Activated CD8-positive, alpha-beta memory T cell treated with anti-CD3 and anti-CD28 coated beads for 4 hours (primary cell): ENCODE measurements at regions not wholly inside any gene's neighbourhood (a gene's known extent, or its start where the extent isn't known, plus 50 kb on each side); places are given as distances from the start of the nearest gene placed in this dataset.

Source experiments
- DNase-seq, 2 donors: peaks; one replicate each; pipeline ENCODE4 v3.0.0-alpha.2; 2020; ENCODE audit warnings: low read depth in 2 of 2

DNA sequence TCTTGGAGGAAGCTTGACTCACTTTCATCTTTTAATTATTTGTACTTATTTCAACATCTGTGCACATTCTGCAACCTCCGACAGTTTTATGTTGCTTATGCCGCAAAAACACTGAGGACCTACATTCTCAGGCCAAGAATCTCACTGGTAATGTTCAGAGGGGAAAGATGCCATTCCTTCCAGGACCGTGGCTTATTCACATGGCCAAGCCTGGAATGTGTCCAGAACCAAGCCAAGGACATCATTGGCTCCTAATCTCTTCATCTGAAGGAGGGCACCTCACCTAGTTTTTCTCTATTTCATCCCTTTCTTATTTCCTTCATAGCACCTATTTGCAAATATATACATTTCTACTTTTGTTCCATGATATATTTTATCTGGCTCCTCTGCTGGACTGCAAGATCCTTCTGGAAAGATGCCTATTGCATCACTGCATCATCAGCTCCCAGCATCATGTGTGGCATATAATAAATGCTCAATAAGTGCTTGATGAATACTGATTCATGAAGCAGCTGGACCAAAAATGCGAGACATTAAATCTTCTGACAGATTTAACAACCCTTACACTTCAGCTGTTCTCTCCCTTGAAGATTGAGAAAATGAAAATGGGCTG, 377.1 kb downstream of the TNS1 start:
- no peak for DNase-seq

DNA sequence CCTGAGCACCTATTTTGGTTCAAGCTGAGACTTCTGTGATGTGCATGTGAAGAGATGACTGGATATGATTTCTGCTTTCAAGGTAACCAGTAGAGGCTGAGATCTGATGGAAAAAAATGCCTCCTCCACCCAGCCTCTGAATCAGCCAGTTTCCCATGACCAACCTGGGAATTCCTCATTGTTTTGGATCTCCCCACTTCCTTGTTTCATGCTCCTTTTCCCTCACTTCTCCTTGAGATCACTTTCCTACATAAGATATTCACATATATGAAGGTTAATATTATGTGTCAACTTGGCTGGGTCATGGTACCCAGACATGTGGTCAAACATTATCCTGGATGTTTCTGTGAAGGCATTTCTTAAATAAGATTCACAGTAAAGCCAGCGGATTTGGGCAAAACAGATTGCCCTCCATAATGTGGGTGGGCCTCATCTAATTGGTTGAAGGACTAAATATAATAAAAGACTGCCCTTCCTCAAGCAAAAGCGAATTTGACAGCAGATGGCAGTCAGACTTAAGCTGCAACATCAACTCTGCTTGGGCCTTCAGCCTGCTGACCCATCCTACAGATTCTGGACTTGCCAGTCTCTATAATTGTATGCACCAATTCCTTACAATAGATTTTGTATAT, 379.4 kb downstream of the TNS1 start:
- DNase-seq, result no peak

GRCh38 chr2:217622205-217623060, 380.4 kb downstream of the TNS1 start:
- DNase-seq, result no peak

DNA sequence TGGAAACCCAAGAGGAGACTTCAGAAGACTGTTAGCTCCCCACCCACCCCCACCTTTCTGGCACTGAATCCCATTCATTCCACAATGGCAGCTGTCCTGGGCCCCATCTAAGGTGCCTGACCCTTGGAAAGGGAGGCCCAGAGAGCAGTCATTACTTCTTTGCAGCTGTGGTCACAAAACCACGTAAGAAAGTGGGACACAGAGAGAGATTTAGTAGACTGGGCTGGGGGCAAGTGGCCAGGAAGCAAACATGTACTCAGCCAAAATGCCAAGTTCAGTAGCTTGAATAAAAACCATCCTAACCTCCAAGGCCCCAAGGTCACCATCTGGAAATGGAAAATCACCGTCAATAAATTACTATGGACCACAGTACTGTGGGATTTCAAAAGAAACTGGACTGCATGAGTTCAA, 381.4 kb downstream of the TNS1 start:
- no peak for DNase-seq

- DNase-seq, result no peak
Measured at GRCh38 chr2:217618744-217619143, 384.1 kb downstream of the TNS1 start.

DNA sequence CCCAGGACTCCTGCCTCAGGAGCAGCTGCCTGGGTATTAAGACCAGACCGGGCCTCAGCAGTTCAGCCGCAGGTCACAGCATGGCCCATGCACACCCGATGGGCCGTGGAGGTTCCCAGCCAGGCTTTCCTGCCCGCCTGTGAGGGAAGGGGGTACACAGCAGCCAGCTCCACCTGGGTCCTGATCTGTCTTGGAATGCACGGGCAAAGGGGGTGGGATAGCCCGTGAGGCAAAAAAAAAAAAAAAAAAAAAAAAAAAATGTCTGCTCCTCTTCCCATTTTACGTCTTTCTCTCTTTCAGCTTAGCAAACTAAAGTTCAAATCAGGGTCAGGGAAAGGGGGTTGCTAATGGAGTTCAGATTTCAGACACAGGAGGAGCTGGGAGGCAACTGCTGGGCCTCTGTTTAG, 385.2 kb downstream of the TNS1 start:
- no peak for DNase-seq

- DNase-seq, result no peak
Measured at GRCh38 chr2:217616936-217617335, 385.9 kb downstream of the TNS1 start.

DNA sequence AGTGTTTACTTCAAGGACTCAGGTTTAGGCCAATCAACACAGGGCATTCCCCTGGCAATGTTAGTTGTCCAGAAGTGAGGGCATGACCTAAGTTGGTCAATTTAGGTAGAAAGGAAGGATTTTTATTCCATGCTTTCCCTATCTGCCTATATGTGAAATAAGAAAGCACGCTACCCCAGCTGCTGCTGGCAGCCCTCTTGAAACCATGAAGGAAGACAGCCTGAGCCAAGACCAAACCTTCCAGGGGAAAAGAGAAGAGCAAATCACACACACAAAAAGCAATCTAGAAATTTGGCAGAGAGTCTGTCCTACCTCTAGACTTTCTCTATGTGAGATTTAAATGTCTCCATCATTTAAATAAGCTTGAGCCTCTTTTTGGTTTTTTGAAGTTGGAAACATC, 387.6 kb downstream of the TNS1 start:
- DNase-seq, result no peak

- no peak for DNase-seq
Measured at GRCh38 chr2:217614498-217614897, 388.3 kb downstream of the TNS1 start.

DNA sequence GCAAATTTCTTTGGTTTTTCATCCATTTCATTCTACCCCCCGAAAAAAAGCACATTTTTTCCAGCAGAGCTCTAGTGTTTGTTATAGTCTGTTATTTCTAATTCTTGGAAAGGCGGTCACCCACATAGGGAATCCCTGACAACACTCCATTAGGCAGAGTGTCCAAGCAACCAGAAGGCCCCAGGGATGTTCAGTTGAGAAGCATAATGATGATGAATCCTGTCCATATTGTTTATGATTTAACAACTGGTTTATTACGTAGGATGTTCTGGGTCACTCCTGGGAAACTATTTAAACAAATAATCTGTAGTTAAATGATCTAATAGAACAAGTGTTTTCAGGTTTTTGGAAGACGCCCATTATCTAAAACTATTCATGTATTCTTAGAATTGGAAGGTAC, 388.7 kb downstream of the TNS1 start:
- DNase-seq, result no peak

GRCh38 chr2:217612920-217613319, 389.9 kb downstream of the TNS1 start:
- DNase-seq, result no peak

DNA sequence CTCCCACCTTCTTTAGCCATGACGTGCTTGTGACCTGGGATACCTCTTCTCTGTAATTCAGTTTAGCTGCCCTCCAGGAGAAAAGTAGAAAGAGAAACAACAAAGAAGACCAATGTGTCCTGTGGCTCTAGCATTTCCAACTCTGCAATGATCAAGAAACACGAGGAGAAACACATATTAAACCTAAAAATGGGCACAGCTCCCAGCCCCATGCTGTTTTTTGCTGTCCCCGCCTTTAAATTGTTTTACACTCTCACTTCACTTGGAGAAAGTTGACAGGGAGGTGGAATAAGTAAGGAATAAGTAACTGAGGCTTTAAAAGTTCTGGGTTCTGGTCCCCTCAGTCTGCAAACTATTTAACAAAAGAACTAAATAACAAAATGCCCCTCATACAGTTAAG, 390.6 kb downstream of the TNS1 start:
- no peak for DNase-seq

- no peak for DNase-seq
Measured at GRCh38 chr2:217611626-217612127, 391.1 kb downstream of the TNS1 start.

DNA sequence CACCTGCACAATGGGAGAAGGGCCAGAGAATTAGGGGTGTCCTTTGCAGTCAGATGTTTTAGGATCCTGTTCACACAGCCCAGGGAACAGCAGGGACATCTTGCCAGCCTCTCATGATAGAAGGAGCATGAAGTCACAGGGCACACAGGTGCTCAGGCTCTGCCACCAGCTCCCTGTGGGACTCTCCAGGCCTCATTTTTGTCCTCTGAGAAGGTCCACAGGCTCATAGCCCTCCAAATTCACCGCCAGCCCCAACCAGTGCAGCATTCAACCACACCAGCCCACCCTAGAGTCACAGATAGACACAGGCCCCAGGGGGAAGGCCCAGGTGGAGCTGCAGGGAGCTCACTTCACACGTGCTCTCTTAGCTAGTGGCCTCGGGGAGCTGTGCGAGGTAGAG, 391.7 kb downstream of the TNS1 start:
- DNase-seq, result no peak

DNA sequence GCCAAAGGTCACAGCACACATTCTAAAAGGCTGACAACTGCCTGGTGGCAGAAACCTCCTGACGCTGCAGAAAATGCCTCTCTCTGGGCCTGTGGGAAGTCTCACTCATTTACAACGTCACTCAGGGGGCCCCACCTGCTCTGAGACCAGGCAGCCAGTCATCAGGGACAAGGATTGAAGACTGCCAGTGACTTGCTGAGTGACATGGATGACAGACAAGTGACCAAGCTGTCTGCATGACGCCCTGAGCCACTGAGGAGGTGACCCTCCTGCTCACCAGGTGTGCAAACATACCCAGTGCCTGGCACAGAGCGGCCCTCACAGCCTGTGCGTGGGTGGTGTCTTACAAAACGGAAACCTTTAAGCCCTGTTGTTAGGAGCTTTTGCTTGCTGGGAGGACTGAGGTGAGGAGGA, 392.4 kb downstream of the TNS1 start:
- DNase-seq, result peak; percentile 7 to 8

DNA sequence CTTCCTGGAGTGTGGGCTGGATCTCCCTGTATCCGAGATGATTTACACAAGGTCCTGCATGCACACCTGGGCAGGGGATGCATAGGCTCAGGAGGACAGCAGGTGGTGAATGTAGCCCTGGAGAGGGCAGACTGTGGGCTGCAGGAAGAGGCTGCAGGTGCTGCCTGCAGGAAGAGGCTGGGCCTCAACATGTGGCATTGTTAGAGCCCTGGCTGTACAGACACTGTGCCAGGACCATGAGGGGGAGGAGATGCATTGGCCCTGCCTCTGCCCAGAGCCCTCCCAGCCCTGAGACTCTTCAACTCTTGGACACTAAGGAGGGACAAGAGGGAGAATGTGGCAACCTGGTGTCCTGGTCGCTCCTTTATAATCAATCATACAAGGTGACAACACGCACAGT, 392.8 kb downstream of the TNS1 start:
- no peak for DNase-seq

GRCh38 chr2:217606296-217606695, 396.5 kb downstream of the TNS1 start:
- no peak for DNase-seq

DNA sequence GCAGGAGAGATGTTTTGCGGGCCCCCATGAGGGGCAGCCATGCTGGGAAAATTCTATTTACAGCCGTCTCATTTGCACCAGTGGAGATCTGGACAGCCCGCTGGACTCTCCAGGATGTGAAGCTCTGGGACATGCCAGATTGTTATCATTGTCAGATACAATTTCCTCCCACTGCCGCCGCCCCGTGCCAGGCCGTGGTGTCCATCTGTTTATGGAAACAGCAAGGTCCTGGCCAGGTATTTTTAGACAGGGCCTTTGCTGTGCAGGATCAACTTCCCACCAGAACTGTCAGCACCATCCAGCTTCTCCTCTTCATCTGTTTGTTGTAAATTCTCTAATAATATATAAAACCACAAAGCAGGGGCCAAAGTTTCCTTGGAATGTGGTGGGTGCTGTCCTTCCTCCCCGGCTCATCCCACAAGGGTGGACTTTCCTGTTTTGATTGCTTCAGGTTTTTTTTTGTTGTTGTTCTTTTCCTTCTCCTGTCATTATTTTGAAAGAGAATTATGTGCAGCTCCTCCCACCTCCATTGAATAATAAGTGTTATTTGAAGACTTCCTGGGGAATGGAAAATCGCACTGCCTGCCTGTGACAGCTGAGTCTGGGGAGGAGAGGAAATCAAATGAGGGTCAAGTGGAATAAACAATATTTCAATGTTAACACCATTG, 398.1 kb downstream of the TNS1 start:
- no peak for DNase-seq

DNA sequence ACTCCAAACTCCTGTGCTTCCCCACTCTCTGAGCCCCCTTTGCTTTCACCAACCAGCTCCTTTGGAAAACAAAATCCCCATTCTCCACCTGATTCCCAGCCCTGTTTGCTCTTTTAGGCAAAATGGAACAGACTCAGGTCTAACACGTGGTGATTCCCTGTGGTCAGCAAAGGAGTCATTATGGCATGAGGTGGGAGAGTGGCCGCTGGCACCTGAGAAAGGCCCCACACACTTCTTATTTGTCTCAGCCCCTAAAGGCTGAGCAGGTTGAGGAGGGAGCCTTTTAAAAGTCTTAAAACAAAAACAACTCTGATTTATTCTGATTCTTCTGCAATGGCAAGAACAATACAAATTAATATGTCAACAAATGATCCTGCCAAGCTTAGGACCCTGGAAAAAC, 401.2 kb downstream of the TNS1 start:
- DNase-seq, result no peak

DNA sequence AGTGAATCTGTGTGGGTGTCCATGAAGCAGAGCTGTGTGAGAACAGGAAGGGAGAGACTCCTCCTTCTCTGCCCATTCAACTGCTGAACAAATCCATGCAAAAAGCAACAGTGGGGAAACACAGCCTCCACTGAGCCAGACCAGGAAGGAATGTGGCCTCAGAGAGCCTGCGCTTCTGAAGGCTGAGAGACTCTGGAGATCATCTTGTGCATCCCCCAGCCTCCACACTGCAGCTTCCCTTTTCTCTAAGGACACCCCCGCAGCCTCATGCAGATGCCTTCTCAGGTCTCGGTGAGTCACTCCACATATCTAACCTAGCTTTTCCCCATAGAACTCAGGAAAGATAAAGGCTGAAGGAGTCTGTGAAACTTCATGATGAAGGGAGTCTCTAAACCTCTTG, 402.9 kb downstream of the TNS1 start:
- no peak for DNase-seq

DNA sequence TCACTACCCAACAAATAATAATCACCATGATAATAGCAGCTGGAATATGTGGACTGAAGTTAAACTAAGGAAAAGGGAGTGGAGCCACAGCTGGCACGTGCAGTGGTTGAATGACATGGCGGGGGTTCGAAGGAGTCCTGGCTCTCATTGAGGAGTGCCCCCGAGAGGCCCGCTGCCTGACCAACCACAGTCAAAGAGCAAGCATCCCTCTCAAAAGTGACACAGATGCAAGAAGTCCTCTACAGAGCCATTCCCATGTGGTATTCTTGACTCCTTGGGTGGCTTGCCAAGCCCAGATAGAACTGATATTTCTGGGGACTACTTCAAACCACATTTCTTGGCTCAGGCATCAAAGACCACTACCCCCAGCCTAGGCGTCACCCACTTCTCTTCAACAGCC, 405.1 kb downstream of the TNS1 start:
- DNase-seq, result no peak

DNA sequence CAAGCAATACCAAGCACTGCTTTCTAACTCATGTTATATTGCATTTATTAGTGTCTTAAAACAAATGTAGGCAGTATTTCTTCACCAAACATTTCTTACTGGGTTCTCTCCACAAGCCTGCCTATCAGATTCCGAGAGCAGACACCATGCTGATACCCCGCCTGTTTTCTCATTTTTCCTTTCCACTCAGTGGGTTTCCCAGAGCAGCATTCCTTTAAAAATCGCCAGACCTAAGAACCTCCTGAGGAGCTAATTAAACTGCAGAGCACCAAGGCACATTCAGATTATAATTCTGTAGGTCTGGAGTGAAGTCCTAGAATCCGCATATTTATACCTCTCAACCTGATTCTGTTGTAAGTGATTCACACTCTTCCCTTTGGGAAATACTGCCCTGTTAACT, 405.6 kb downstream of the TNS1 start:
- no peak for DNase-seq
